GM20000 (cell line): ENCODE measurements at regions not wholly inside any gene's neighbourhood (a gene's known extent, or its start where the extent isn't known, plus 50 kb on each side); places are given as distances from the start of the nearest gene placed in this dataset.

Experiments
- DNase-seq: peaks from one replicate; pipeline ENCODE4 v3.0.0; 2012; ENCODE audit warnings: low spot score
- TF ChIP-seq, protein P1 (sequence below): IDR thresholded peaks from 2 replicates; pipeline ENCODE4 v1.5.1; 2012; ENCODE audit warnings: mild to moderate bottlenecking, control low read depth; ENCODE audit errors: extremely low read depth, missing control alignments

GRCh38 chr13:83503424-83503823 lies 378.9 kb downstream of the SLITRK1 start:
- TF ChIP-seq, protein P1, sequence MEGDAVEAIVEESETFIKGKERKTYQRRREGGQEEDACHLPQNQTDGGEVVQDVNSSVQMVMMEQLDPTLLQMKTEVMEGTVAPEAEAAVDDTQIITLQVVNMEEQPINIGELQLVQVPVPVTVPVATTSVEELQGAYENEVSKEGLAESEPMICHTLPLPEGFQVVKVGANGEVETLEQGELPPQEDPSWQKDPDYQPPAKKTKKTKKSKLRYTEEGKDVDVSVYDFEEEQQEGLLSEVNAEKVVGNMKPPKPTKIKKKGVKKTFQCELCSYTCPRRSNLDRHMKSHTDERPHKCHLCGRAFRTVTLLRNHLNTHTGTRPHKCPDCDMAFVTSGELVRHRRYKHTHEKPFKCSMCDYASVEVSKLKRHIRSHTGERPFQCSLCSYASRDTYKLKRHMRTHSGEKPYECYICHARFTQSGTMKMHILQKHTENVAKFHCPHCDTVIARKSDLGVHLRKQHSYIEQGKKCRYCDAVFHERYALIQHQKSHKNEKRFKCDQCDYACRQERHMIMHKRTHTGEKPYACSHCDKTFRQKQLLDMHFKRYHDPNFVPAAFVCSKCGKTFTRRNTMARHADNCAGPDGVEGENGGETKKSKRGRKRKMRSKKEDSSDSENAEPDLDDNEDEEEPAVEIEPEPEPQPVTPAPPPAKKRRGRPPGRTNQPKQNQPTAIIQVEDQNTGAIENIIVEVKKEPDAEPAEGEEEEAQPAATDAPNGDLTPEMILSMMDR: no peak
- no peak for DNase-seq

DNA sequence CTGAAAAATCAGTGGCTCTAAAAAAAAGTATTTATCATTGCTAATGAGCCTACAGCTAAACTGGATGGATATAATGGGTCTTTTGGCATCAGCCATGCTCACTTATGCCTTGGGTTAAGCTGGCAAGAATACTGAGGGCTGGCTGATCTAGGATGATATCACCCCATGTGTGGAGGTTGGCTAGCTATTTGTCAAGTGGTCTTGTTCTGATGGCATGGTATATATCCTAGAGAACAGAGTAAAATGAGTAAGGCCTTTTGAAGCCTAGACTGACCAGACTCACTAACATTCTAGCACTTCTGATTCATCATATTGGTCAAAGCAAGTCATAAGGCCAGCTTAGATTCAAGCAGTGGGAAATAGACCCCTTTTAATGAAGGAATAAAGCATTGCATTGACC lies 383.0 kb downstream of the SLITRK1 start:
- no peak for DNase-seq
- TF ChIP-seq, protein P1: no peak

DNA sequence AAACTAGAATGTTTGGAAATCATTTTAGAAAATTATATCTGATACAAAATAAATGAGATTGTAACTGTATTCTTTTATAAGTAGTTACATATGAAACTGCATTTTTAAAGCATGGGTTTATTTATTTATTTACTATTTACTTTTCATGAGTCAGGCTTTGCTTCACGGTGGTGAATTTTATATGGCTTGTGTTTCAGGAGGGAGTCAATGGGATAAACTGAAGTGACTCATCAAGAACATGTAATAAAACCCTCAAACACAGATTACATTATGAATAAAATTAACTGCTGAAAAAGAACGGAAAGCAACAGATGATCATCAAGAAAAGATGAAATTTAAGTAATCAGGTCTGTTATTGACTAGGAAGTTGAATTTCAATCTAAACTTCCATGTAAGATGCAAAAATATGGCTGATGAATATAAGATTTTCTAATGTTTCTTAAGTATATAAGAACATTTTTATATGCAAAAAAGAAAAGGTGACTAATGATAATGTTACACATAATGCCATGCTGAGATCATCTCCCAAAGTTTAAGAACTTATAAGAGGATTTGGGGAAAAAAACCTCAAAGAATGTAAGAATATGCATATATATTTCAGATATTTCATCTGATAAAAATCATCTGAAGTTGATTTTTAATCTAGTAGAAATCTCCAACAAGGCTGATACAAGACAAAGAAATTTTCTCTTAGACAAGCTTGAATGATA lies 383.6 kb downstream of the SLITRK1 start:
- no peak for DNase-seq

DNA sequence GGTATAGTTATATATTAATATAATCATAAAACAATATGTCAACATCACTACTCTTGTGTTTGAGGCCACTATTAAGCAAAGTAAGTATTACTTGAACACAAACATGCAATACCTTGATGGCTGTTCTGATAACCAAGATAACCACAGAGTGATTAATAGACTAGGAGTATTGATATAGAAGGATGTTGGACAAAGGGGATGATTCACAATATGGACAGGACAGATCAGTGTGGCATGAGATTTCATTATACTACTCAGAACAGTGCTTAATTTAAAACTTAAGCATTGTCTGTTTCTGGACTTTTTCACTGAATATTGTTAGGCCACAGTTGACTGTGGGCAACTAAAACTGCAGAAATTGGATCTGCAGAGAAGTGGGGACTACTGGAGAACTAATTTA lies 384.2 kb downstream of the SLITRK1 start:
- no peak for DNase-seq
- TF ChIP-seq, protein P1: no peak

More for the DNA sequence above, 383.6 kb downstream of the SLITRK1 start:
- TF ChIP-seq, protein P1: no peak

GRCh38 chr13:83496501-83496900 lies 385.8 kb downstream of the SLITRK1 start:
- TF ChIP-seq, protein P1: no peak
- no peak for DNase-seq

DNA sequence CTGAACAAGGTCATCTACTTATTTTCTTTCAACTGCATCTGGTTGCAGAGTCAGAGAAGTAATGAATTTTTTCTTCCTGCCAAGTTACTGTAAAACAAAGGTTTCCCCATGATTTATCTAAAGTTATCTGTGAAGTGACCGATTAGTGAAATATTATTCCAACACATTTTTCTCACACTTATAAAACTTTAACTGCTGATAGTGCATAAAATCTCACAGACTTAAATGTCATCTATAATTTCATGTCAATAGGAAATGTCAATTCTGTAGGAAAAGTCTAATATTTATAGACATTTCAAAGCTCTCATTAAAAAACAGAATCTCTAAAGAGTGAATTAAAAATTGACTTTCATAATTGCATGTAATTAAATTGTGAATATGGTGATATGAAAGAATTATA lies 397.2 kb downstream of the SLITRK1 start:
- no peak for DNase-seq
- TF ChIP-seq, protein P1: no peak

DNA sequence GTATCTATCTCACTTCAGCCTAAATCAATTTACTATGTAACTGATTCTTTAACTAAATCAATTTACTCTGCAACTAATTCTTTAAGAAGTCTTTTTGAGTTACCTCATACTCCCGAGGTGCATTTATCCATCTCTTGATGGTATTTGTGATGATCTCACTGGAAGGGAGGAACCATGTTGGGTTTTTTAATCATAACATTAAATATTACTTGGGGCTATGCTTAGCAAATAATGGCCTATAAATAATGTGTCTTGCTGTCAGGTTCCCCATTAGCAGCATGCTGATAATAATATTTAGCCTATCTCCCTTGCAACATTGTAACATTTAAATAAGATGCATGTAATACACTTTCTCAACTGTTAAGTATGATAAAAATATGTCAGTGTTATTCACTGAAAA lies 411.3 kb downstream of the SLITRK1 start:
- TF ChIP-seq, protein P1: no peak
- no peak for DNase-seq
